ENCODE measurements at regions not wholly inside any gene's neighbourhood (a gene's known extent, or its start where the extent isn't known, plus 50 kb on each side); places are given as distances from the start of the nearest gene placed in this dataset.

GRCh38 chr12:66984962-66985361 lies 284.2 kb upstream of the CAND1 start:
- Histone ChIP-seq H3K36me3 (ENCODE audit: insufficient read depth) (no peaks in the 10 kb centered on the region), H3K4me1 (ENCODE audit: insufficient read depth) (0 out of 2 replicates have a peak, but pooled peaks cover 4% of the 10 kb centered on the region), H3K9me2 (ENCODE audit: insufficient read depth) (no peaks in the 10 kb centered on the region), H3F3A (replicated peaks; ENCODE audit: low read depth) (no peaks in the 10 kb centered on the region), H3K4me2 (no peak overlapping the region), H4K20me1 (replicated peaks; ENCODE audit: insufficient read depth) (no peaks in the 10 kb centered on the region), H3K27ac (ENCODE audit: low read depth) (no peak overlapping the region), H2AFZ (no peak overlapping the region), H3K27me3 (ENCODE audit: insufficient read depth) (no peaks in the 10 kb centered on the region), H3K79me2 (replicated peaks; ENCODE audit: insufficient read depth) (no peaks in the 10 kb centered on the region), H3K4me3 (no peak overlapping the region)
- H3K4me3 Mint-ChIP-seq = no peak overlapping the region
- TF ChIP-seq ZNF462 (CRISPR knock-in tag; IDR thresholded peaks at IDR 0.05) = no peak
- peaks cover 7% of the 10 kb centered on the region for H3K4me1 Mint-ChIP-seq
- no peak overlapping the region for H3K27ac Mint-ChIP-seq
- ATAC-seq (no peak), DNase-seq (ENCODE audit: low spot score) (no peak)
- no peaks in the 10 kb centered on the region; the same call in 2 of the 3 replicates for H3K9me3 Mint-ChIP-seq
- H3K27me3 Mint-ChIP-seq (ENCODE audit: insufficient read depth, low read depth, poor library complexity) = peaks cover 1% of the 10 kb centered on the region
- H3K36me3 Mint-ChIP-seq (ENCODE audit: low read depth) = no peaks in the 10 kb centered on the region

- Histone ChIP-seq H3K27ac (ENCODE audit: low read depth) (no peak overlapping the region), H3K9me2 (ENCODE audit: insufficient read depth) (no peaks in the 10 kb centered on the region), H4K20me1 (replicated peaks; ENCODE audit: insufficient read depth) (no peaks in the 10 kb centered on the region), H3K36me3 (ENCODE audit: insufficient read depth) (no peaks in the 10 kb centered on the region), H3K4me2 (no peak overlapping the region), H2AFZ (no peak overlapping the region), H3K4me1 (ENCODE audit: insufficient read depth) (peaks cover 13% of the 10 kb centered on the region), H3K27me3 (ENCODE audit: insufficient read depth) (no peaks in the 10 kb centered on the region), H3F3A (replicated peaks; ENCODE audit: low read depth) (no peaks in the 10 kb centered on the region), H3K79me2 (replicated peaks; ENCODE audit: insufficient read depth) (peaks cover 21% of the 10 kb centered on the region), H3K4me3 (no peak overlapping the region)
- H3K27ac Mint-ChIP-seq = no peak overlapping the region
- H3K27me3 Mint-ChIP-seq (ENCODE audit: insufficient read depth, low read depth, poor library complexity) = no peaks in the 10 kb centered on the region
- H3K4me3 Mint-ChIP-seq = no peak overlapping the region
- peaks cover 24% of the 10 kb centered on the region for H3K4me1 Mint-ChIP-seq
- no peaks in the 10 kb centered on the region for H3K9me3 Mint-ChIP-seq
- no peak for TF ChIP-seq EZH2 (IDR thresholded peaks at IDR 0.05; ENCODE audit: low read depth, unreplicated experiment)
- no peak for TF ChIP-seq ZNF114 (CRISPR knock-in tag; IDR thresholded peaks at IDR 0.05)
- TF ChIP-seq JUNB (IDR thresholded peaks at IDR 0.05; ENCODE audit: unreplicated experiment) = no peak
- TF ChIP-seq CREB1 (CRISPR knock-in tag; IDR thresholded peaks at IDR 0.05; ENCODE audit: low read depth) = no peak
- no peak for TF ChIP-seq ZNF331 (CRISPR knock-in tag; IDR thresholded peaks at IDR 0.05; ENCODE audit: low read depth)
- TF ChIP-seq POLR2AphosphoS5 (IDR thresholded peaks at IDR 0.05; ENCODE audit: low read depth) = no peak
- ATAC-seq (no peak), DNase-seq (ENCODE audit: low spot score) (no peak)
- H3K36me3 Mint-ChIP-seq (ENCODE audit: low read depth) = no peaks in the 10 kb centered on the region
These were observed 270.0 kb upstream of the CAND1 start for GRCh38 chr12:66999141-66999540.
